HEK293T (cell line): ENCODE measurements at regions not wholly inside any gene's neighbourhood (a gene's known extent, or its start where the extent isn't known, plus 50 kb on each side); places are given as distances from the start of the nearest gene placed in this dataset.

Source experiments
- CTBP1 ChIP-seq: fragments of 450-650 bp; IDR thresholded peaks from 2 replicates; pipeline ENCODE4 v1.6.1; 2016; ENCODE audit warnings: borderline replicate concordance
- FOXK2 ChIP-seq: fragments of 450-650 bp; IDR thresholded peaks from 2 replicates; pipeline ENCODE4 v1.6.1; 2016; ENCODE audit warnings: mild to moderate bottlenecking
- L3MBTL2 ChIP-seq: fragments of 450-650 bp; conservative IDR thresholded peaks from 2 replicates; pipeline ENCODE4 v1.6.1; 2016; ENCODE audit warnings: mild to moderate bottlenecking
- NFRKB ChIP-seq: fragments of 450-650 bp; IDR thresholded peaks from 2 replicates; pipeline ENCODE4 v1.6.1; 2016; ENCODE audit warnings: mild to moderate bottlenecking, moderate library complexity
- SP1 ChIP-seq: fragments of 450-650 bp; IDR thresholded peaks from 2 replicates; pipeline ENCODE4 v1.6.1; 2017
- SUZ12 ChIP-seq: fragments of 450-650 bp; IDR thresholded peaks from 2 replicates; pipeline ENCODE4 v1.6.1; 2016; ENCODE audit warnings: mild to moderate bottlenecking
- TARDBP ChIP-seq: fragments of 450-650 bp; IDR thresholded peaks from 2 replicates; pipeline ENCODE4 v1.6.1; 2016
- TF ChIP-seq, protein P1 (sequence below): fragments of 450-650 bp; IDR thresholded peaks from 2 replicates; pipeline ENCODE4 v1.6.1; 2016

DNA sequence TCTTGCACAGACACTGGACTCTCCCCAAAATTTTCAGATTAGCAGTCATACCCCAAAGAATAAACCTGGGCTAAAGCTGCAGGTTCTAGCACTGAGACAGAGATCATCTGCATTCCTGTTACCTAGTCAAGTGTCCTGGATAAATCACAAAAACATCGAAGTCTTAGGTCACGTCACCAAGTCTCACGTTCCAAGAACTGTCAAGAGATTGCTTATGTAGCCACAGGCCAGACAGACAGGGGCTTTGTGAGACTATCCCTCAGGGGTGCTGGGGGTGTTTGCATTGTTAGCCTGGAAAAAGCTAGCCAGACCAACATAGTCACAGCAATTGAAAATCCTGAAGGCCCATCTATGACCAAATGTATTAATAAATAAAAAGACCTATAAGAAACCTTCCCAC, 243.1 kb upstream of the PREP start:
- TF ChIP-seq SUZ12 (no peak), L3MBTL2 (no peak), SP1 (no peak), FOXK2 (no peak), CTBP1 (no peak), TARDBP (no peak), NFRKB (no peak)
- TF ChIP-seq, protein P1, sequence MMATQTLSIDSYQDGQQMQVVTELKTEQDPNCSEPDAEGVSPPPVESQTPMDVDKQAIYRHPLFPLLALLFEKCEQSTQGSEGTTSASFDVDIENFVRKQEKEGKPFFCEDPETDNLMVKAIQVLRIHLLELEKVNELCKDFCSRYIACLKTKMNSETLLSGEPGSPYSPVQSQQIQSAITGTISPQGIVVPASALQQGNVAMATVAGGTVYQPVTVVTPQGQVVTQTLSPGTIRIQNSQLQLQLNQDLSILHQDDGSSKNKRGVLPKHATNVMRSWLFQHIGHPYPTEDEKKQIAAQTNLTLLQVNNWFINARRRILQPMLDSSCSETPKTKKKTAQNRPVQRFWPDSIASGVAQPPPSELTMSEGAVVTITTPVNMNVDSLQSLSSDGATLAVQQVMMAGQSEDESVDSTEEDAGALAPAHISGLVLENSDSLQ, result no peak
